OCI-LY7 (cell line): ENCODE measurements at regions not wholly inside any gene's neighbourhood (a gene's known extent, or its start where the extent isn't known, plus 50 kb on each side); places are given as distances from the start of the nearest gene placed in this dataset.

ENCODE experiments used
- EZH2phosphoT487 ChIP-seq: fragments of 200-600 bp; sonication (generic); IDR thresholded peaks from 2 replicates; pipeline ENCODE4 v1.6.1; 2018; ENCODE audit warnings: low read depth, borderline replicate concordance, mild to moderate bottlenecking, mixed run types, antibody characterized with exemption, low read length, moderate library complexity, mixed read lengths
- TF ChIP-seq, protein P1 (sequence below): fragments of 200-600 bp; sonication (generic); conservative IDR thresholded peaks from 2 replicates; pipeline ENCODE4 v1.5.1; 2014; ENCODE audit warnings: mild to moderate bottlenecking, antibody characterized with exemption, low read length, moderate library complexity, mixed read lengths

DNA sequence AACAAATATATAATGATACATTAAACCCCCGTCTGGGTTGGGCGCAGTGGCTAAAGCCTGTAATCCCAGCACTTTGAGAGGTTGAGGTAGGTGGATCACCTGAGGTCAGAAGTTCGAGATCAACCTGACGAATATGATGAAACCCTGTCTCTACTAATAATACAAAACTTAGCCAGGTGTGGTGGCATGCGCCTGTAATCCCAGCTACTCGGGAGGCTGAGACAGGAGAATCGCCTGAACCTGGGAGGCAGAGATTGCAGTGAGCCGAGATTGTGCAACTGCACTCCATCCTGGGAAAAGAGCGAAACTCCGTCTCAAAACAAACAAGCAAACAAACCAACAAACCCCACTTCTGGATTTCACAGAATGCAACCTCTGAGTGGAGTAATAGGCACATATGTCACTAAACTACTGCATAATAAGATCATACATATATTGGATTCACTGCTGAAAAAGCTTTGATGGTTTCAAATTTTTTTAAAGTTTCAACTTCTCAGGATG, 718.2 kb downstream of the SI start:
- TF ChIP-seq, protein P1, sequence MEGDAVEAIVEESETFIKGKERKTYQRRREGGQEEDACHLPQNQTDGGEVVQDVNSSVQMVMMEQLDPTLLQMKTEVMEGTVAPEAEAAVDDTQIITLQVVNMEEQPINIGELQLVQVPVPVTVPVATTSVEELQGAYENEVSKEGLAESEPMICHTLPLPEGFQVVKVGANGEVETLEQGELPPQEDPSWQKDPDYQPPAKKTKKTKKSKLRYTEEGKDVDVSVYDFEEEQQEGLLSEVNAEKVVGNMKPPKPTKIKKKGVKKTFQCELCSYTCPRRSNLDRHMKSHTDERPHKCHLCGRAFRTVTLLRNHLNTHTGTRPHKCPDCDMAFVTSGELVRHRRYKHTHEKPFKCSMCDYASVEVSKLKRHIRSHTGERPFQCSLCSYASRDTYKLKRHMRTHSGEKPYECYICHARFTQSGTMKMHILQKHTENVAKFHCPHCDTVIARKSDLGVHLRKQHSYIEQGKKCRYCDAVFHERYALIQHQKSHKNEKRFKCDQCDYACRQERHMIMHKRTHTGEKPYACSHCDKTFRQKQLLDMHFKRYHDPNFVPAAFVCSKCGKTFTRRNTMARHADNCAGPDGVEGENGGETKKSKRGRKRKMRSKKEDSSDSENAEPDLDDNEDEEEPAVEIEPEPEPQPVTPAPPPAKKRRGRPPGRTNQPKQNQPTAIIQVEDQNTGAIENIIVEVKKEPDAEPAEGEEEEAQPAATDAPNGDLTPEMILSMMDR: no peak
- no peak for TF ChIP-seq EZH2phosphoT487
